DMS 273 (cell line): ENCODE measurements at regions not wholly inside any gene's neighbourhood (a gene's known extent, or its start where the extent isn't known, plus 50 kb on each side); places are given as distances from the start of the nearest gene placed in this dataset.

ENCODE experiments used
- DNase-seq: peaks from one replicate; lab custom pipeline; 2025; ENCODE audit not compliant: unreplicated experiment; lab: John Stamatoyannopoulos, UW

- DNase-seq: no peak
These were observed 274.4 kb upstream of the FMN2 start for GRCh38 chr1:239817276-239817675.

GRCh38 chr1:239817801-239818200 is 273.9 kb upstream of the FMN2 start:
- DNase-seq: no peak

GRCh38 chr1:239819096-239819495 is 272.6 kb upstream of the FMN2 start:
- no peak for DNase-seq

- DNase-seq: no peak
These were observed 271.9 kb upstream of the FMN2 start for GRCh38 chr1:239819756-239820250.

GRCh38 chr1:239823852-239824251 is 267.8 kb upstream of the FMN2 start:
- peak; percentile 6 for DNase-seq

GRCh38 chr1:239826211-239826610 is 265.5 kb upstream of the FMN2 start:
- no peak for DNase-seq

GRCh38 chr1:239826736-239827135 is 264.9 kb upstream of the FMN2 start:
- DNase-seq: no peak

GRCh38 chr1:239829535-239829934 is 262.1 kb upstream of the FMN2 start:
- no peak for DNase-seq

- DNase-seq: no peak
These were observed 259.9 kb upstream of the FMN2 start for GRCh38 chr1:239831577-239832355.

GRCh38 chr1:239833723-239834122 is 258.0 kb upstream of the FMN2 start:
- DNase-seq: no peak

- no peak for DNase-seq
These were observed 255.7 kb upstream of the FMN2 start for GRCh38 chr1:239835946-239836440.

- DNase-seq: no peak
These were observed 251.3 kb upstream of the FMN2 start for GRCh38 chr1:239840336-239840735.

GRCh38 chr1:239840790-239841189 is 250.9 kb upstream of the FMN2 start:
- no peak for DNase-seq

GRCh38 chr1:239841631-239842030 is 250.1 kb upstream of the FMN2 start:
- no peak for DNase-seq

GRCh38 chr1:239843541-239843940 is 248.1 kb upstream of the FMN2 start:
- DNase-seq: no peak

- no peak for DNase-seq
These were observed 246.8 kb upstream of the FMN2 start for GRCh38 chr1:239844833-239845232.

GRCh38 chr1:239854922-239855321 is 236.8 kb upstream of the FMN2 start:
- no peak for DNase-seq

- no peak for DNase-seq
These were observed 235.6 kb upstream of the FMN2 start for GRCh38 chr1:239856067-239856466.

GRCh38 chr1:239856924-239857323 is 234.8 kb upstream of the FMN2 start:
- DNase-seq: no peak

GRCh38 chr1:239858057-239858456 is 233.6 kb upstream of the FMN2 start:
- no peak for DNase-seq

- no peak for DNase-seq
These were observed 233.2 kb upstream of the FMN2 start for GRCh38 chr1:239858529-239858928.

- DNase-seq: no peak
These were observed 229.7 kb upstream of the FMN2 start for GRCh38 chr1:239861985-239862384.
